A549 (cell line): ENCODE measurements at regions not wholly inside any gene's neighbourhood (a gene's known extent, or its start where the extent isn't known, plus 50 kb on each side); places are given as distances from the start of the nearest gene placed in this dataset.
"Not testable (repeated sequence)": the region's sequence is repeated elsewhere in the genome, so short reads cannot be mapped to it uniquely, and the experiment has no call there.

Source experiments
- ATAC-seq, 2 experiments: fragments of 200-7000 bp in 1 of 2; fragments of >200 bp in 1 of 2; cut with Nextera tagmentation in 1 of 2; cut with Tn5 transposase in 1 of 2; 3 replicates each; pipeline versions ENCODE4 v1.8.0 to v1.9.1; 2018 to 2020; ENCODE audit warnings: mild to moderate bottlenecking in 1 of 2, moderate library complexity in 1 of 2
- CTCF ChIA-PET: fragments of 300-600 bp; sonication (Branson Sonifier 250); formaldehyde crosslinking; extraction: SDS; loops from one replicate; lab custom pipeline; 2021; ENCODE audit warnings: antibody characterized with exemption, inconsistent platforms; lab: Yijun Ruan, JAX
- POLR2A ChIA-PET: fragments of 350-600 bp; formaldehyde crosslinking; extraction: SDS; loops from one replicate; lab custom pipeline; 2021; ENCODE audit warnings: antibody characterized with exemption, inconsistent platforms; lab: Yijun Ruan, JAX
- DNase-seq, 2 experiments: peaks; one replicate each; pipeline versions ENCODE4 v3.0.0 to v3.0.0-alpha.2; 2011 to 2016; ENCODE audit warnings: low read depth in 1 of 2, low spot score in 1 of 2
- FAIRE-seq: peaks from 2 replicates; lab custom pipeline; 2011; peaks lifted over from hg19 to GRCh38; lab: Jason Lieb, UNC
- H3K27ac ChIP-seq, 2 experiments: fragments of >200 bp; sonication (Bioruptor Twin); formaldehyde crosslinking; 3 replicates each; pipeline ENCODE4 v1.5.1; 2016 to 2017
- H3K4me1 ChIP-seq: fragments of >200 bp; sonication (Bioruptor Twin); formaldehyde crosslinking; 3 replicates; pipeline ENCODE4 v1.6.1; 2016
- H3K4me2 ChIP-seq: fragments of >200 bp; sonication (Bioruptor Twin); formaldehyde crosslinking; 3 replicates; pipeline ENCODE4 v1.6.1; 2016
- H3K4me3 ChIP-seq: fragments of >200 bp; sonication (Bioruptor Twin); formaldehyde crosslinking; 3 replicates; pipeline ENCODE4 v1.5.1; 2016
- H3K9me3 ChIP-seq: fragments of >200 bp; sonication (Bioruptor Twin); formaldehyde crosslinking; 3 replicates; pipeline ENCODE4 v1.6.1; 2016
- BHLHE40 ChIP-seq: IDR thresholded peaks from 2 replicates; pipeline ENCODE4 v1.6.1; 2012; ENCODE audit warnings: low read depth, low read length, inconsistent platforms
- CBX2 ChIP-seq: fragments of 200-600 bp; sonication (generic); IDR thresholded peaks from 2 replicates; pipeline ENCODE4 v1.6.1; 2016; ENCODE audit warnings: low read depth, mild to moderate bottlenecking, borderline replicate concordance
- HDAC2 ChIP-seq: fragments of 200-600 bp; sonication (generic); IDR thresholded peaks from 2 replicates; pipeline ENCODE4 v1.6.1; 2016
- HEYL ChIP-seq: fragments of 250-450 bp; sonication (Bioruptor Pico); IDR thresholded peaks from 2 replicates; pipeline ENCODE4 v1.8.0; 2021; ENCODE audit warnings: mild to moderate bottlenecking, moderate library complexity
- HOXB5 ChIP-seq: fragments of 250-450 bp; sonication (Bioruptor Pico); IDR thresholded peaks from 2 replicates; pipeline ENCODE4 v1.5.0; 2020; ENCODE audit warnings: mild to moderate bottlenecking, moderate library complexity
- JUN ChIP-seq, 2 experiments: fragments of >200 bp; sonication (Bioruptor Twin); formaldehyde crosslinking; IDR thresholded peaks; 2 replicates in 1 of 2; 3 replicates in 1 of 2; pipeline ENCODE4 v1.6.1; 2016 to 2017
- MAFK ChIP-seq: fragments of 450-650 bp; IDR thresholded peaks from 2 replicates; pipeline ENCODE4 v1.6.1; 2014; ENCODE audit not compliant: partially characterized antibody
- MAX ChIP-seq: IDR thresholded peaks from 2 replicates; pipeline ENCODE4 v1.6.1; 2012
- NFE2L2 ChIP-seq: fragments of 150-350 bp; conservative IDR thresholded peaks from 2 replicates; pipeline ENCODE4 v1.6.1; 2014; ENCODE audit warnings: low read length
- NPAS2 ChIP-seq: fragments of 250-450 bp; sonication (Bioruptor Pico); IDR thresholded peaks from 2 replicates; pipeline ENCODE4 v1.8.0; 2022; ENCODE audit warnings: mild to moderate bottlenecking, moderate library complexity, borderline replicate concordance
- NR3C1 ChIP-seq: fragments of >200 bp; sonication (Bioruptor Twin); formaldehyde crosslinking; IDR thresholded peaks from 3 replicates; pipeline ENCODE4 v1.6.1; 2017
- POLR2AphosphoS2 ChIP-seq: conservative IDR thresholded peaks from 2 replicates; pipeline ENCODE4 v1.6.1; 2012; ENCODE audit warnings: low read length, improper control_type of control experiment, inconsistent platforms
- RFX5 ChIP-seq: fragments of 450-650 bp; IDR thresholded peaks from 2 replicates; pipeline ENCODE4 v1.7.1; 2014; ENCODE audit warnings: antibody characterized with exemption, mild to moderate bottlenecking, moderate library complexity
- WGBS: methylation state at CpG from one replicate; pipeline ENCODE4 v1.1.6; 2017; ENCODE audit errors: missing lambda C conversion rate; 5-methylcytosine and 5-hydroxymethylcytosine counted together
- TF ChIP-seq, protein P1 (sequence below): fragments of >200 bp; sonication (Bioruptor Twin); formaldehyde crosslinking; IDR thresholded peaks from 3 replicates; pipeline ENCODE4 v1.6.1; 2016

- no peak for TF ChIP-seq HEYL (CRISPR knock-in tag)
- TF ChIP-seq, protein P1, sequence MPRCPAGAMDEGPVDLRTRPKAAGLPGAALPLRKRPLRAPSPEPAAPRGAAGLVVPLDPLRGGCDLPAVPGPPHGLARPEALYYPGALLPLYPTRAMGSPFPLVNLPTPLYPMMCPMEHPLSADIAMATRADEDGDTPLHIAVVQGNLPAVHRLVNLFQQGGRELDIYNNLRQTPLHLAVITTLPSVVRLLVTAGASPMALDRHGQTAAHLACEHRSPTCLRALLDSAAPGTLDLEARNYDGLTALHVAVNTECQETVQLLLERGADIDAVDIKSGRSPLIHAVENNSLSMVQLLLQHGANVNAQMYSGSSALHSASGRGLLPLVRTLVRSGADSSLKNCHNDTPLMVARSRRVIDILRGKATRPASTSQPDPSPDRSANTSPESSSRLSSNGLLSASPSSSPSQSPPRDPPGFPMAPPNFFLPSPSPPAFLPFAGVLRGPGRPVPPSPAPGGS: no peak
- no peak for TF ChIP-seq POLR2AphosphoS2
- TF ChIP-seq NR3C1: no peak
- no peak for TF ChIP-seq NPAS2 (CRISPR knock-in tag)
- no peak for TF ChIP-seq NFE2L2
- no peak for TF ChIP-seq RFX5
- no peak for TF ChIP-seq HOXB5 (CRISPR knock-in tag)
- no peak for TF ChIP-seq JUN (IDR thresholded peaks at IDR 0.05)
- no peak for TF ChIP-seq CBX2
- TF ChIP-seq, all 56 proteins: peak for 0
- peaks cover 4% of the 10 kb centered on the region; the same call in 1 of the 3 replicates for H3K4me1 ChIP-seq
- no peak overlapping the region for H3K4me2 ChIP-seq
- ChIA-PET POLR2A (no interaction called here), CTCF (interaction anchor here (1.0 kb wide), 1 partner anchor 38 kb away, joined by 3 read pairs; no protein-coding TSS in a partner anchor)
- H3K27ac ChIP-seq: no peak overlapping the region
- ATAC-seq (no peak), FAIRE-seq (no peak), DNase-seq (no peak)
- WGBS: 85% methylated on average over 16 of the region's 16 CpGs
- peaks cover 4% of the 10 kb centered on the region; the same call in 2 of the 3 replicates for H3K9me3 ChIP-seq
- no peak overlapping the region for H3K4me3 ChIP-seq
These were observed 226.4 kb downstream of the OPA1 start for GRCh38 chr3:193819117-193820010.

DNA sequence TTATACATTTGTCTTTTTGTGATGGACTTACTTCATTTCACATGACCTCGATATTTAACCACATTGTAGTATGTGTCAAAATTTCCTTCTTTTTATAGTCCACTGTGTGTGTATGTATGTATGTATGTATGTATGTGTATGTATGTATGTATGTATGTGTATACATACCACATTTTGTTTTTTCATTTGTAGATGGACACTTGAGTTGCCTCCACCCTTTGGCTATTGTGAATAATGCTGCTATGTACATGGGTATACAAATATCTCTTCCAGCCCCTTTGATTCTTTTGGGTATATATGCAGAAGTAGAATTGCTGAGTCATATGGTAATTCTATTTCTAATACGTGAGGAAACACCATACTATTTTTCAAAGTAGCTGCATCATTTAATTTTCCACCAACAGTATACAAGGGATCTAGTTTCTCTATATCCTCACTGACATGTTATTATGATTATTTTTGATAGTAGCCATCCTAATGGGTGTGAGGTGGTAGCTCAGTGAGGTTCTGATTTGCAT is 228.2 kb downstream of the OPA1 start:
- no peak for FAIRE-seq
- ChIA-PET CTCF (no interaction called here), POLR2A (no interaction called here)
- DNase-seq: no peak
- no peak for ATAC-seq
- 0 out of 2 replicates have a peak, but pooled peaks have one; percentile 33 for TF ChIP-seq NFE2L2
- peak; percentile 74 for TF ChIP-seq MAFK
- no peak for TF ChIP-seq BHLHE40
- TF ChIP-seq MAX: no peak
- Histone ChIP-seq H3K4me2 (no peak overlapping the region), H3K4me1 (peaks cover 4% of the 10 kb centered on the region; the same call in 1 of the 3 replicates), H3K27ac (no peak overlapping the region), H3K9me3 (peaks cover 4% of the 10 kb centered on the region; the same call in 2 of the 3 replicates), H3K4me3 (no peak overlapping the region)
- 79% methylated on average over 2 of the region's 2 CpGs for WGBS

GRCh38 chr3:193822492-193823212 is 229.6 kb downstream of the OPA1 start:
- peaks cover 4% of the 10 kb centered on the region; the same call in 2 of the 3 replicates for H3K9me3 ChIP-seq
- CTCF ChIA-PET: no interaction called here
- H3K27ac ChIP-seq: no peak overlapping the region
- no peaks in the 10 kb centered on the region for H3K4me1 ChIP-seq
- POLR2A ChIA-PET: no interaction called here
- DNase-seq (no peak), FAIRE-seq (no peak), ATAC-seq (no peak)
- 70% methylated on average over 3 of the region's 3 CpGs for WGBS
- H3K4me3 ChIP-seq: no peak overlapping the region
- TF ChIP-seq HDAC2 (no peak), CBX2 (no peak)
- H3K4me2 ChIP-seq: no peak overlapping the region

GRCh38 chr3:193823213-193823605 is 230.2 kb downstream of the OPA1 start:
- H3K4me2 ChIP-seq, CTCF ChIA-PET, FAIRE-seq, H3K27ac ChIP-seq, H3K4me1 ChIP-seq, H3K9me3 ChIP-seq, H3K4me3 ChIP-seq, POLR2A ChIA-PET, ATAC-seq, DNase-seq: not testable (repeated sequence)
- 94% methylated on average over 3 of the region's 3 CpGs for WGBS
